ENCODE measurements at regions not wholly inside any gene's neighbourhood (a gene's known extent, or its start where the extent isn't known, plus 50 kb on each side); places are given as distances from the start of the nearest gene placed in this dataset.

GRCh38 chr6:95209074-95209473 is 368.3 kb upstream of the MANEA start (continued):
- TF ChIP-seq NR4A1 (CRISPR knock-in tag; IDR thresholded peaks at IDR 0.05) (no peak), NR4A1 (tag; IDR thresholded peaks at IDR 0.05) (no peak), KLF13 (tag; IDR thresholded peaks at IDR 0.05; ENCODE audit: borderline replicate concordance, low read depth) (no peak), CREM (IDR thresholded peaks at IDR 0.05; ENCODE audit: low read depth) (no peak), ZNF133 (CRISPR knock-in tag; IDR thresholded peaks at IDR 0.05) (no peak), ZNF445 (CRISPR knock-in tag; IDR thresholded peaks at IDR 0.05; ENCODE audit: low read depth) (no peak), RNF219 (CRISPR knock-in tag; IDR thresholded peaks at IDR 0.05) (no peak), FIP1L1 (IDR thresholded peaks at IDR 0.05; ENCODE audit: low read depth, low read length, poor library complexity, severe bottlenecking) (no peak), TCF7 (IDR thresholded peaks at IDR 0.05; ENCODE audit: borderline replicate concordance) (no peak)

- Histone ChIP-seq H3K36me3 (ENCODE audit: control insufficient read depth, insufficient read depth, low read length) (no peaks in the 10 kb centered on the region), H3K4me3 (no peak overlapping the region), H2AFZ (ENCODE audit: low read depth, low read length) (no peak overlapping the region), H3K4me1 (replicated peaks in 1 of 2; ENCODE audit: control insufficient read depth in 2 of 2, insufficient read depth in 2 of 2, low read length in 2 of 2) (no peaks in the 10 kb centered on the region), H3K27me3 (ENCODE audit: control insufficient read depth in 2 of 2, insufficient read depth in 2 of 2, low read length in 2 of 2) (no peaks in the 10 kb centered on the region), H3K9me1 (ENCODE audit: control insufficient read depth, insufficient read depth, low read length) (no peaks in the 10 kb centered on the region), H3K9ac (ENCODE audit: insufficient read depth in 1 of 2, low read depth in 2 of 2, low read length in 2 of 2) (no peak overlapping the region), H3K4me2 (ENCODE audit: insufficient read depth, low read length) (no peak overlapping the region), H4K20me1 (replicated peaks; ENCODE audit: control insufficient read depth, insufficient read depth, low read length) (no peaks in the 10 kb centered on the region), H3K27ac (ENCODE audit: extremely low read depth, low read depth, low read length) (no peak overlapping the region), H3K9me3 (replicated peaks; ENCODE audit: control insufficient read depth, insufficient read depth, low read depth, low read length) (0 out of 2 replicates have a peak, but pooled peaks cover 2% of the 10 kb centered on the region), H3K79me2 (ENCODE audit: control insufficient read depth, insufficient read depth, low read length) (no peaks in the 10 kb centered on the region)
- TF ChIP-seq HDAC1 (IDR thresholded peaks at IDR 0.05) (no peak), PCBP1 (IDR thresholded peaks at IDR 0.05; ENCODE audit: low read depth, low read length, poor library complexity, severe bottlenecking) (no peak), CBX5 (IDR thresholded peaks at IDR 0.05; ENCODE audit: borderline replicate concordance, low read depth) (no peak), NCOA4 (IDR thresholded peaks at IDR 0.05; ENCODE audit: partially characterized antibody) (no peak), EWSR1 (IDR thresholded peaks at IDR 0.05; ENCODE audit: borderline replicate concordance, low read depth, partially characterized antibody) (no peak), PKNOX1 (IDR thresholded peaks at IDR 0.05) (no peak), ZBTB5 (IDR thresholded peaks at IDR 0.05) (no peak)
- CTCF ChIA-PET (ENCODE audit: low intra/inter-chr PET ratio): no interaction called here
- 0% methylated on average over 1 of the region's 1 CpG for WGBS (ENCODE audit: insufficient coverage, low coverage, missing lambda C conversion rate)
- ATAC-seq (no peak), FAIRE-seq (no peak), DNase-seq (ENCODE audit: extremely low read depth in 1 of 4, low spot score in 3 of 4) (no peak)
- POLR2A ChIA-PET: no interaction called here
- BruUV-seq (replicated peaks): no TSS peak
- intact Hi-C loops (cut with micrococcal nuclease): no loop called here
- in situ Hi-C loops (cut with MboI): no loop called here
Observed at GRCh38 chr6:95216555-95216954, 360.8 kb upstream of the MANEA start.
